Activated T-cell treated with anti-CD3 and anti-CD28 coated beads, Interleukin-2, amount 50 U/mL, for 48 hours (primary cell): ENCODE measurements at regions not wholly inside any gene's neighbourhood (a gene's known extent, or its start where the extent isn't known, plus 50 kb on each side); places are given as distances from the start of the nearest gene placed in this dataset.
"Not testable (repeated sequence)": the region's sequence is repeated elsewhere in the genome, so short reads cannot be mapped to it uniquely, and the experiment has no call there.

Source experiments
- DNase-seq, 2 experiments: peaks; one replicate each; pipeline ENCODE4 v3.0.0-alpha.2; 2020

DNA sequence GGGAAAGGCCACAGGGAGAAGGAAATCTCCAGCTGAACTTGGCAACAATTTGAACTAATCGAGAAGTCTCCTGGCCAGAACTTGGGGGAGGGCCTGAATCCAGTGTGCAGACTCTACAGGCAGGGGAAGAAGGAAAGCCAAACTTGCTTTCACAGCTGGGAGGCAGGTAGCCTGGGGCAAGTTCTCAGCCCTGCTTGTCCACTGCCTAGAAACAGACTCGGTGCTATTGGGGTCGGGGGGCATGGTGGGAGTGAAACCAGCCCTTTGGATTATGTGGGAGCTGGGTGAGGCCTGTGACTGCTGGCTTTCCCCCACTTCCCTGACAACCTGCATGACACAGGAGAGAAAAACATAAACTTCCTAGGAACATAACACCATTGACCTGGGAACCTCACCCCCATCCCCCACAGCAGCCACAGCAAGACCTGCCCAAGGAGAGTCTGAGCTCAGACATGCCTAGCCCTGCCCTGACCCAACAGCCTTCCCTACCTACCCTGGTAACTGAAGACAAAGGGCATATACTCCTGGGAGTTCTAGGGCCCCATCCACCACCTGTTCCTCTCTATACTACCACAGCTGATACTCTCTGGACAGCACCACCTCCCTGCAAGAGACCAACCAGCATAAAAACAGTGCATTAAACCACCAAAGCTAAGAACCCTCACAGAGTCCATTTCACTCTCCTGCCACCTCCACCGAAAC lies 103.7 kb upstream of the MNS1 start:
- no peak for DNase-seq

DNA sequence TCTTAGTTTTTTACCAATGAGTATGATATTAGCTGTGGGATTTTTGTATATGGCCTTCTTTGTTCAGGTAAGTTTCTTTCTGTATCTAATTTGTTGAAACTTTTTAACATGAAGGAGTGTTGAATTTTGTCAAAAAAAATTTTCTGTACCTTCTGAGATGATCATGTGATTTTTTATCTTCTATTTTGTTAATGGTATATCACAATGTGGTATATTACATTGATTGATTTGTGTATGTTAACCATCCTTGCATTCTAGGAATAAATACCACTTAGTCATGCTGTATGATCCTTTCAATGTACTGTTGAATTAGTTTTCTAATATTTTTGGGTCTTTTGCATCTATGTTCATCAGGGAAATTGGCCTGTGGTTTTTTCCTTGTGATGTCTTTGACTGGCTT lies 92.5 kb upstream of the MNS1 start:
- DNase-seq: no peak

DNA sequence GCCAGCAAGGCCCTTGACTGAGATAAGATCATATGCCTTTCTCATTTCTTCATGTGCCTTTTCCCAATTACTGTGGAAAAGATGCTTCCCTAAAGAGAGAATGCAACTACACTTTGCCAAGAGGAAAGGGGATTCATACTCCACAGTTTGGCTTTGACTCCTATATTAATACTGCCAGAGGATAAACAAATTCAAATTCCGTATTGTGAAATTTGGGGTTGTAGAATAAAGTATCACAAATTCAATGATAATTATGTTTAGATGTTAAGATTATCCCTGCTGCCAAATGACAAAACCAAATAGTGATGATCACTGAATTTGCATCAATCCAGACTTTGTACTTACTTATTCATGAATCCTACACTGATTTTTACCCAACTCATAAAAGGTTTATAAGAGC lies 88.5 kb upstream of the MNS1 start:
- DNase-seq: no peak

GRCh38 chr15:56552659-56553058 lies 87.7 kb upstream of the MNS1 start:
- no peak for DNase-seq

DNA sequence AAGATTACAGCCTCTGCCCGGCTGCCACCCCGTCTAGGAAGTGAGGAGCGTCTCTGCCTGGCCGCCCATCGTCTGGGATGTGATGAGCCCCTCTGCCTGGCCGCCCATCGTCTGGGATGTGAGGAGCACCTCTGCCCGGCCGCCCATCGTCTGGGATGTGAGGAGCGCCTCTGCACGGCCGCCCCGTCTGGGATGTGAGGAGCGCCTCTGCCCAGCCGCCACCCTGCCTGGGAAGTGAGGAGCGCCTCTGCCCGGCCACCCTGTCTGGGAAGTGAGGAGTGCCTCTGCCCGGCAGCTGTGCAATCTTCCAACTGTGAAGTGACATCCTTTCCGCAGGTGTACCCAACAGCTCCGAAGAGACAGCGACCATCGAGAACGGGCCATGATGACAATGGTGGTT lies 75.6 kb upstream of the MNS1 start:
- not testable (repeated sequence) for DNase-seq

DNA sequence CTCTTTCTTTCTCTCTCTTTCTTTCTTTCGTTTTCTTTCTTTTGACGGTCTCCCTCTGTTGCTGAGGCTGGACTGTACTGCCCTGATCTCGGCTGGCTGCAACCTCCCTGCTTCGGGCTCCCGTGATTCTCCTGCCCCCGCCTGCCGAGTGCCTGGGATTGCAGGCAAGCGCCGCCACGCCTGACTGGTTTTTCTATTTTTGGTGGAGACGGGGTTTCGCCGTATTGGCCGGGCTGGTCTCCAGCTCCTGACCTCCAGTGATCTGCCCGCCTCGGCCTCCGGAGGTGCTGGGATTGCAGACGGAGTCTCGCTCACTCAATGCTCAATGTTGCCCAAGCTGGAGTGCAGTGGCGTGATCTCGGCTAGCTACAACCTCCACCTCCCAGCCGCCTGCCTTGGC lies 75.2 kb upstream of the MNS1 start:
- DNase-seq: not testable (repeated sequence)

GRCh38 chr15:56538901-56539545 lies 74.1 kb upstream of the MNS1 start:
- DNase-seq: no peak

DNA sequence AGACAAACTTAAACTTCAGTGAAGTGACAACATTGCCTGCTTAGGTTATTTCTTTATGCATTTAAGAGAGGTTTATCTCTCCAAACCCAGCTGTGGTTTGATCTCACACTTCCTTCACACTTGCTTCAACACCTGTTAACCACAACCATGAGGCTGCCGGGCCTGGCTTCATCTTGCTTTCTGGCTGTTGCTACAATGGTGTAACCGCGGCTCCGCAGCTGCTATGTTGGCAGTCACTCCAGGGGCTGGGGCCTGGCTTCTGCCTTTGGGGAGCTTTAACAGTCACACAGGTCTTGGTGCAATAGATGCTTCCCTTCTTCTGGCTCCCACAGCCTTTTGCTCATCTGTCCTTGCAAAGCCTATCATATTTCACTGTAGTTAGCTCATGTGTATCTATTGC lies 72.9 kb upstream of the MNS1 start:
- DNase-seq: peak; percentile 30 to 34

DNA sequence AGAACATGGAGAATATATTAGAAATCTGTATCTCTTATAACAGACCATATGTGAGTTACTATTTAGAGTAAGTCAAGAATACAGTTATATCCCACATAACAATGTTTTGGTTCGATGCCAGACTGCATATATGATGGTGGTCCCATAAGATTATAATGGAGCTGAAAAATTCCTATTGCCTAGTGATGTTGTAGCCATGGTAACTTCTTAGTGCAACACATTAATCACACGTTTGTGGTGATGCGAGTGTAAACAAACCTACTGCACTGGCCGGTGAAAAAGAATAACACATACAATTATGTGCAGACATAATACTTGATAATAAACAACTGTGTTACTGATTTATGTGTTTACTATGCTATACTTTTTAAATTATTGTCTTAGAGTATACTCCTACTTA lies 69.8 kb upstream of the MNS1 start:
- DNase-seq: no peak

DNA sequence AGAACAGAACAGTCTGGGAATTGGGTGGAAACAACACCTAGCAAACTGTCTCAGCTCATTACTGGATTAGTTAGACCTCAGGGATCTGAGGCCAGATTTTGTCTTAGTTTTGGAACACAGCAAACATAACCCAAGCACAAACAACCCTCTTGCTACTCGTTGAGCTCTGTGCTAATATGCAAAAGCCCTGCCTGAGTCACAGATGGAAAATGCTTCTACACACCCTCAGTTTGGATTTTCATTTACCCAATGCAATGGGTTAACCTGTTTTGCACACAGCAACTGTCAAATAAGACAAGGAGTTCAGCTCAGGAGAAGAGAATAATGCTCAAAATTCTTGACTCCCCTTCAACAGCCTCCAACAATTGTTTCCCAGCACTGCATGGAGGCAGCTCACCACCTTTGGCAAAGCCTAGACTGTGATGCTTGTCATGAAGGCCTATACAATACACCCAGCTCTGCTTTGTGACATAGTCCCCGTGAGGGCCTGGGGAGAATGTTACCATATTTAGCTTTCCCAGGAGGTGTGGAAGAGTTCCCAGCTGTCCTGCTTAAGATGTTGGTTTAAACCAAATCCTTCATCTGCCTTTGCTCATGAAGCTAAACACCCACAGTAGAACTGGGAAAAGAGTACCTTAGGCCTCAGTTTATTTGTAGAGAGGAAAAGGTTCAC lies 68.9 kb upstream of the MNS1 start:
- DNase-seq: no peak

GRCh38 chr15:56532721-56533460 lies 68.0 kb upstream of the MNS1 start:
- DNase-seq: no peak

GRCh38 chr15:56530157-56530556 lies 65.2 kb upstream of the MNS1 start:
- no peak for DNase-seq

DNA sequence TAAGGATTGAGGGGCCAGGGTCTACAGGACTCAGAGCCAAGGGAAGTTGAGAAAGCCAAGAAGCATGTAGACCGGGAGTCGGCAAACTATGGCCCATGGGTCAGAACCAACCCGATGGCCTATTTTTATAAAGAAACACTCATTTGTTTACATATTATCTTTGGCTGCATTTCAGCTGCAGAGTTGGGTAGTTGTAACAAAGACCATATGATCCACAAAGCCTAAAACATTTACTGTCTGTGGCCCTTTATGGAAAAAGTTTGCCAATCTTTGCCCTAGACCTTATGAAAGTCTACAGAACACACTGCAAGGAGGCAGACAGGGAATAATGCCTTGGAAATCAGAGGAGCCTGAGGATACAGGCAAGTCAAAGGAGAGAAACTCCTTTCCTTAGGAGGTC lies 63.2 kb upstream of the MNS1 start:
- no peak for DNase-seq

- no peak for DNase-seq
Measured at GRCh38 chr15:56524915-56525314, 60.0 kb upstream of the MNS1 start.

- no peak for DNase-seq
Measured at GRCh38 chr15:56523521-56523920, 58.6 kb upstream of the MNS1 start.

DNA sequence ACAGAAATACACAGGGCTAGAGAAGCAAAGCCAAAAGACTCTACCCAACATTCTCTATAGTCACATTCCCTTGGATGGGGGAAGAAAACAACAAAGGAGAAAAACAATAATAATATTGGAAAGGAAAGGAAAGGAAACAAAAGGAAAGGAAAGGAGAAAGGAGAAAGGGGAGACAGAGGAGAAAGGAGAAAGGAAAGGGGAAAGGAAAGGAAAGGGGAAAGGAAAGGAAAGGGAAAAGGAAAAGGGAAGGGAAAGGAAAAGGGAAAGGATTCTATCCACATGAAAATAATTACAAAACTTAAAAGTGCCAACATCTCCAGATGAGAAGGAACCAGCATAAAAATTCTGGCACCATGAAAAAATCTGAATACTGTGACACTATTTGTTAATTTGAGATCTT lies 54.1 kb upstream of the MNS1 start:
- DNase-seq: no peak
